Sciatic nerve (tissue), 2 donors: ENCODE measurements at regions not wholly inside any gene's neighbourhood (a gene's known extent, or its start where the extent isn't known, plus 50 kb on each side); places are given as distances from the start of the nearest gene placed in this dataset.

Experiments
- ATAC-seq: fragments of 200-7000 bp; cut with Tn5 transposase; one replicate; pipeline ENCODE4 v1.9.1; 2020; ENCODE audit warnings: mild to moderate bottlenecking, moderate library complexity
- DNase-seq: peaks from one replicate; pipeline ENCODE4 v3.0.0-alpha.2; 2020; ENCODE audit warnings: low spot score
- intact Hi-C: fragments of 100-400 bp; cut with DNase I; formaldehyde crosslinking; loops from one replicate; pipeline ENCODE4 v1.14.2; 2022
- donor health status: DM: no; HTN: no; CAD: no.
- donor health status: DM: no; HTN: no; CAD: no.

GRCh38 chr2:2575870-2576386, 244.9 kb upstream of the MYT1L start:
- DNase-seq (no peak), ATAC-seq (no peak)
- intact Hi-C loops: no loop called here

- intact Hi-C loops: no loop called here
- no peak for DNase-seq
- no peak for ATAC-seq
These were observed 244.1 kb upstream of the MYT1L start for GRCh38 chr2:2575181-2575577.

GRCh38 chr2:2574401-2575180, 243.5 kb upstream of the MYT1L start:
- no peak for ATAC-seq
- intact Hi-C loops: no loop called here
- DNase-seq: no peak

GRCh38 chr2:2573658-2574293, 242.7 kb upstream of the MYT1L start:
- no peak for ATAC-seq
- no peak for DNase-seq

GRCh38 chr2:2573205-2573604, 242.1 kb upstream of the MYT1L start:
- intact Hi-C loops: no loop called here
- no peak for DNase-seq
- no peak for ATAC-seq

More at GRCh38 chr2:2573658-2574293, 242.7 kb upstream of the MYT1L start:
- intact Hi-C loops: no loop called here

- ATAC-seq (no peak), DNase-seq (no peak)
These were observed 241.5 kb upstream of the MYT1L start for GRCh38 chr2:2572393-2573204.

GRCh38 chr2:2571301-2572150, 240.5 kb upstream of the MYT1L start:
- no peak for ATAC-seq
- no peak for DNase-seq
- intact Hi-C loops: no loop called here

More at GRCh38 chr2:2572393-2573204, 241.5 kb upstream of the MYT1L start:
- intact Hi-C loops: no loop called here

GRCh38 chr2:2570871-2571270, 239.8 kb upstream of the MYT1L start:
- ATAC-seq (no peak), DNase-seq (no peak)
- intact Hi-C loops: no loop called here

- no peak for ATAC-seq
- DNase-seq: no peak
- intact Hi-C loops: no loop called here
These were observed 239.3 kb upstream of the MYT1L start for GRCh38 chr2:2570360-2570759.

GRCh38 chr2:2569836-2570235, 238.8 kb upstream of the MYT1L start:
- DNase-seq (no peak), ATAC-seq (no peak)
- intact Hi-C loops: no loop called here

- intact Hi-C loops: no loop called here
- no peak for DNase-seq
- ATAC-seq: no peak
These were observed 238.2 kb upstream of the MYT1L start for GRCh38 chr2:2569306-2569705.

- intact Hi-C loops: no loop called here
- ATAC-seq (no peak), DNase-seq (no peak)
These were observed 237.3 kb upstream of the MYT1L start for GRCh38 chr2:2568411-2568810.

GRCh38 chr2:2567776-2568175, 236.7 kb upstream of the MYT1L start:
- DNase-seq (no peak), ATAC-seq (no peak)
- intact Hi-C loops: no loop called here

GRCh38 chr2:2566396-2567323, 235.6 kb upstream of the MYT1L start:
- intact Hi-C loops: no loop called here
- DNase-seq (no peak), ATAC-seq (no peak)

GRCh38 chr2:2565671-2566070, 234.6 kb upstream of the MYT1L start:
- no peak for ATAC-seq
- no peak for DNase-seq

GRCh38 chr2:2564300-2565078, 233.4 kb upstream of the MYT1L start:
- intact Hi-C loops: no loop called here
- DNase-seq (no peak), ATAC-seq (no peak)

More at GRCh38 chr2:2565671-2566070, 234.6 kb upstream of the MYT1L start:
- intact Hi-C loops: no loop called here

- intact Hi-C loops: no loop called here
- DNase-seq (no peak), ATAC-seq (no peak)
These were observed 232.3 kb upstream of the MYT1L start for GRCh38 chr2:2563309-2563860.
